GM23248 (cell line): ENCODE measurements at regions not wholly inside any gene's neighbourhood (a gene's known extent, or its start where the extent isn't known, plus 50 kb on each side); places are given as distances from the start of the nearest gene placed in this dataset.

Source experiments
- DNase-seq: peaks from one replicate; pipeline ENCODE4 v3.0.0-alpha.2; 2015
- H2AFZ ChIP-seq: fragments of 200-600 bp; sonication (generic); 2 replicates; pipeline ENCODE4 v1.6.1; 2016; ENCODE audit warnings: antibody characterized with exemption
- H3F3A ChIP-seq: fragments of 200-600 bp; sonication (generic); 2 replicates; pipeline ENCODE4 v1.6.1; 2016; ENCODE audit warnings: mild to moderate bottlenecking, antibody characterized with exemption, mixed run types; ENCODE audit not compliant: insufficient read depth
- H3K27ac ChIP-seq: fragments of 200-600 bp; sonication (generic); 2 replicates; pipeline ENCODE4 v1.5.1; 2016; ENCODE audit warnings: mild to moderate bottlenecking
- H3K27me3 ChIP-seq: fragments of 200-600 bp; sonication (generic); replicated peaks from 2 replicates; pipeline ENCODE4 v1.6.1; 2016; ENCODE audit warnings: mild to moderate bottlenecking; ENCODE audit not compliant: insufficient read depth
- H3K36me3 ChIP-seq: fragments of 200-600 bp; sonication (generic); 2 replicates; pipeline ENCODE4 v1.6.1; 2016; ENCODE audit warnings: low read depth, mild to moderate bottlenecking
- H3K4me1 ChIP-seq: fragments of 200-600 bp; sonication (generic); 2 replicates; pipeline ENCODE4 v1.6.1; 2016; ENCODE audit warnings: mild to moderate bottlenecking; ENCODE audit not compliant: insufficient read depth
- H3K4me2 ChIP-seq: fragments of 200-600 bp; sonication (generic); one replicate; pipeline ENCODE4 v1.6.1; 2016; ENCODE audit warnings: mild to moderate bottlenecking; ENCODE audit not compliant: unreplicated experiment
- H3K4me3 ChIP-seq: fragments of 200-600 bp; sonication (generic); 2 replicates; pipeline ENCODE4 v1.5.1; 2016; ENCODE audit warnings: mild to moderate bottlenecking
- H3K79me2 ChIP-seq: fragments of 200-600 bp; sonication (generic); 2 replicates; pipeline ENCODE4 v1.6.1; 2016; ENCODE audit warnings: mild to moderate bottlenecking; ENCODE audit not compliant: insufficient read depth
- H3K9ac ChIP-seq: fragments of 200-600 bp; sonication (generic); 2 replicates; pipeline ENCODE4 v1.6.1; 2016; ENCODE audit warnings: mild to moderate bottlenecking
- H3K9me2 ChIP-seq: fragments of 200-600 bp; sonication (generic); 2 replicates; pipeline ENCODE4 v1.6.1; 2016; ENCODE audit warnings: mixed run types, mild to moderate bottlenecking, moderate library complexity; ENCODE audit not compliant: insufficient read depth
- H3K9me3 ChIP-seq: fragments of 200-600 bp; sonication (generic); one replicate; pipeline ENCODE4 v1.6.1; 2017; ENCODE audit warnings: low read depth
- H4K20me1 ChIP-seq: fragments of 200-600 bp; sonication (generic); 2 replicates; pipeline ENCODE4 v1.6.0; 2016; ENCODE audit not compliant: insufficient read depth
- EZH2 ChIP-seq: fragments of 200-600 bp; sonication (generic); IDR thresholded peaks from 2 replicates; pipeline ENCODE4 v1.6.1; 2018; ENCODE audit warnings: antibody characterized with exemption, mild to moderate bottlenecking; ENCODE audit not compliant: insufficient read depth, poor library complexity, severe bottlenecking
- EZH2phosphoT487 ChIP-seq: fragments of 200-600 bp; sonication (generic); IDR thresholded peaks from 2 replicates; pipeline ENCODE4 v1.6.1; 2018; ENCODE audit warnings: antibody characterized with exemption, moderate library complexity, mild to moderate bottlenecking, low read depth; ENCODE audit not compliant: insufficient read depth
- WGBS, 2 experiments: methylation state at CpG; one replicate each; pipeline ENCODE4 v1.1.6; 2015 to 2017; ENCODE audit warnings: low lambda C conversion rate in 2 of 2, low coverage in 1 of 2; ENCODE audit errors: missing lambda C conversion rate in 2 of 2; 5-methylcytosine and 5-hydroxymethylcytosine counted together
- in situ Hi-C: fragments of 300-500 bp; cut with MboI; formaldehyde crosslinking; loops from 2 replicates; pipeline ENCODE4 v1.15.0; 2020

GRCh38 chr12:81896771-81897170, 137.6 kb upstream of the PPFIA2 start:
- Histone ChIP-seq H3K27ac (no peak overlapping the region), H3K9me2 (no peaks in the 10 kb centered on the region), H3K27me3 (no peaks in the 10 kb centered on the region), H3K9ac (no peak overlapping the region), H3K9me3 (no peaks in the 10 kb centered on the region), H2AFZ (no peak overlapping the region), H3K4me2 (no peak overlapping the region), H3K4me3 (no peak overlapping the region), H3F3A (no peaks in the 10 kb centered on the region), H4K20me1 (no peaks in the 10 kb centered on the region), H3K4me1 (no peaks in the 10 kb centered on the region), H3K36me3 (no peaks in the 10 kb centered on the region), H3K79me2 (no peaks in the 10 kb centered on the region)
- TF ChIP-seq EZH2 (no peak), EZH2phosphoT487 (no peak)
- peak; percentile 20 for DNase-seq
- in situ Hi-C loops, result no loop called here
- 60 to 70% methylated on average over 9 of the region's 9 CpGs for WGBS, 2 experiments

- no peaks in the 10 kb centered on the region for H3K9me3 ChIP-seq
- in situ Hi-C loops, result no loop called here
These were observed 129.8 kb upstream of the PPFIA2 start for GRCh38 chr12:81888961-81889360.

GRCh38 chr12:81888106-81888740, 129.1 kb upstream of the PPFIA2 start:
- Histone ChIP-seq H3K4me3 (no peak overlapping the region), H3K4me1 (no peaks in the 10 kb centered on the region), H3K27ac (no peak overlapping the region), H3K9me2 (no peaks in the 10 kb centered on the region), H3F3A (no peaks in the 10 kb centered on the region), H3K9ac (no peak overlapping the region), H3K36me3 (no peaks in the 10 kb centered on the region), H2AFZ (no peak overlapping the region), H3K27me3 (no peaks in the 10 kb centered on the region), H4K20me1 (no peaks in the 10 kb centered on the region), H3K79me2 (no peaks in the 10 kb centered on the region), H3K4me2 (no peak overlapping the region), H3K9me3 (no peaks in the 10 kb centered on the region)
- in situ Hi-C loops, result no loop called here
- DNase-seq, result no peak
- no peak for TF ChIP-seq EZH2phosphoT487
- TF ChIP-seq EZH2, result no peak

More at GRCh38 chr12:81888961-81889360, 129.8 kb upstream of the PPFIA2 start:
- Histone ChIP-seq H3K27me3 (no peaks in the 10 kb centered on the region), H3K9ac (no peak overlapping the region), H3K9me2 (no peaks in the 10 kb centered on the region), H3K27ac (no peak overlapping the region), H3K79me2 (no peaks in the 10 kb centered on the region), H3K4me1 (no peaks in the 10 kb centered on the region), H2AFZ (no peak overlapping the region), H4K20me1 (no peaks in the 10 kb centered on the region), H3F3A (no peaks in the 10 kb centered on the region), H3K4me3 (no peak overlapping the region), H3K4me2 (no peak overlapping the region), H3K36me3 (no peaks in the 10 kb centered on the region)
- DNase-seq, result no peak
- TF ChIP-seq EZH2phosphoT487 (no peak), EZH2 (no peak)

- Histone ChIP-seq H3K9me2 (no peaks in the 10 kb centered on the region), H3K4me3 (no peak overlapping the region)
- no peak for DNase-seq
These were observed 115.4 kb upstream of the PPFIA2 start for GRCh38 chr12:81874586-81874985.

GRCh38 chr12:81874166-81874565, 115.0 kb upstream of the PPFIA2 start:
- H3K9ac ChIP-seq, result no peak overlapping the region
- no peaks in the 10 kb centered on the region for H3K4me1 ChIP-seq
- H3K36me3 ChIP-seq, result no peaks in the 10 kb centered on the region
- no peaks in the 10 kb centered on the region for H3K27me3 ChIP-seq
- TF ChIP-seq EZH2phosphoT487 (no peak), EZH2 (no peak)
- no peaks in the 10 kb centered on the region for H4K20me1 ChIP-seq
- H3K9me3 ChIP-seq, result no peaks in the 10 kb centered on the region
- no peaks in the 10 kb centered on the region for H3F3A ChIP-seq
- H3K9me2 ChIP-seq, result no peaks in the 10 kb centered on the region
- no peak overlapping the region for H3K27ac ChIP-seq
- no peaks in the 10 kb centered on the region for H3K79me2 ChIP-seq
- no peak overlapping the region for H3K4me3 ChIP-seq
- WGBS, 2 experiments, result 35 to 39% methylated on average over 4 of the region's 4 CpGs
- no peak for DNase-seq
- no peak overlapping the region for H3K4me2 ChIP-seq
- in situ Hi-C loops, result no loop called here
- H2AFZ ChIP-seq, result no peak overlapping the region

More at GRCh38 chr12:81874586-81874985, 115.4 kb upstream of the PPFIA2 start:
- no peaks in the 10 kb centered on the region for H3K36me3 ChIP-seq
- no peaks in the 10 kb centered on the region for H3K79me2 ChIP-seq
- H3K4me1 ChIP-seq, result no peaks in the 10 kb centered on the region
- no peak overlapping the region for H3K4me2 ChIP-seq
- H3K9ac ChIP-seq, result no peak overlapping the region
- TF ChIP-seq EZH2, result no peak
- TF ChIP-seq EZH2phosphoT487, result no peak
- in situ Hi-C loops, result no loop called here
- no peak overlapping the region for H3K27ac ChIP-seq
- H3K9me3 ChIP-seq, result no peaks in the 10 kb centered on the region
- WGBS, 2 experiments, result 7 to 9% methylated on average over 2 of the region's 2 CpGs
- H3K27me3 ChIP-seq, result no peaks in the 10 kb centered on the region
- no peaks in the 10 kb centered on the region for H3F3A ChIP-seq
- no peaks in the 10 kb centered on the region for H4K20me1 ChIP-seq
- H2AFZ ChIP-seq, result no peak overlapping the region
